ENCODE measurements at regions not wholly inside any gene's neighbourhood (a gene's known extent, or its start where the extent isn't known, plus 50 kb on each side); places are given as distances from the start of the nearest gene placed in this dataset.

GRCh38 chr14:71534506-71534905 lies 397.7 kb upstream of the RGS6 start:
- TF ChIP-seq CTCF (IDR thresholded peaks at IDR 0.05) (no peak), POLR2A (IDR thresholded peaks at IDR 0.05) (no peak)

Data from transverse colon (tissue), 3 donors.